HepG2 (cell line): ENCODE measurements at regions not wholly inside any gene's neighbourhood (a gene's known extent, or its start where the extent isn't known, plus 50 kb on each side); places are given as distances from the start of the nearest gene placed in this dataset.
A peak's percentile ranks its signal among the peaks of the same experiment; 100 is the strongest.

ENCODE experiments used
- ATAC-seq: fragments of 200-7000 bp; cut with Tn5 transposase; 3 replicates; pipeline ENCODE4 v1.9.1; 2020; ENCODE audit warnings: mild to moderate bottlenecking, moderate library complexity
- BruUV-seq: library from RNA; stranded (reverse); fragments of 400-500 nt; replicated peaks from 2 replicates; lab custom pipeline; 2021; lab: Mats Ljungman, UMichigan
- CTCF ChIA-PET: fragments of 300-600 bp; formaldehyde crosslinking; extraction: SDS; loops from one replicate; lab custom pipeline; 2021; ENCODE audit warnings: low total read pairs, inconsistent platforms, low intra/inter-chr PET ratio; lab: Yijun Ruan, JAX
- POLR2A ChIA-PET: fragments of 350-600 bp; sonication (Branson Sonifier 250); formaldehyde crosslinking; loops from one replicate; lab custom pipeline; 2020; ENCODE audit warnings: antibody characterized with exemption, inconsistent platforms; lab: Yijun Ruan, JAX
- DNase-seq: peaks from one replicate; pipeline ENCODE4 v3.0.0-alpha.2; 2015; ENCODE audit warnings: low spot score
- FAIRE-seq: peaks from 3 replicates; lab custom pipeline; 2011; peaks lifted over from hg19 to GRCh38; lab: Jason Lieb, UNC
- H2AFZ ChIP-seq: one replicate; pipeline ENCODE4 v1.6.1; 2011; ENCODE audit warnings: low read length, inconsistent platforms
- H3K27ac ChIP-seq: fragments of 300-600 bp; 3 replicates; pipeline ENCODE4 v1.8.0; 2011; ENCODE audit warnings: mixed run types, mild to moderate bottlenecking, mixed read lengths, low read length, inconsistent platforms; ENCODE audit not compliant: insufficient read depth; ENCODE audit errors: extremely low read length
- H3K27me3 ChIP-seq, 2 experiments: fragments of 200-600 bp in 1 of 2; 2 replicates in 1 of 2; 3 replicates in 1 of 2; pipeline versions ENCODE4 v1.6.0 to v1.8.0; 2011; ENCODE audit warnings: low read length in 2 of 2, mild to moderate bottlenecking in 2 of 2, moderate library complexity in 2 of 2, inconsistent platforms in 1 of 2; ENCODE audit not compliant: insufficient read depth in 2 of 2, control insufficient read depth in 1 of 2
- H3K36me3 ChIP-seq, 2 experiments: fragments of 200-600 bp in 1 of 2; replicated peaks in 1 of 2; 2 replicates in 1 of 2; 3 replicates in 1 of 2; pipeline versions ENCODE4 v1.5.1 to v1.8.0; 2011; ENCODE audit warnings: low read length in 2 of 2, inconsistent platforms in 1 of 2; ENCODE audit not compliant: insufficient read depth in 2 of 2, control insufficient read depth in 1 of 2
- H3K4me1 ChIP-seq: 2 replicates; pipeline ENCODE4 v1.5.1; 2012; ENCODE audit warnings: low read length, inconsistent platforms; ENCODE audit not compliant: insufficient read depth
- H3K4me2 ChIP-seq: 2 replicates; pipeline ENCODE4 v1.6.0; 2011; ENCODE audit warnings: low read depth, low read length, inconsistent platforms
- H3K4me3 ChIP-seq, 3 experiments: fragments of 200-600 bp in 1 of 3; sonication (generic), shearing (Covaris generic) in 1 of 3; replicated peaks in 1 of 3; 2 replicates each; pipeline ENCODE4 v1.5.1; 2011 to 2016; ENCODE audit warnings: low read length in 3 of 3, inconsistent platforms in 2 of 3, low read depth in 2 of 3, mild to moderate bottlenecking in 2 of 3, control low read depth in 1 of 3, mixed read lengths in 1 of 3; ENCODE audit not compliant: insufficient read depth in 1 of 3
- H3K79me2 ChIP-seq: one replicate; pipeline ENCODE4 v1.6.1; 2011; ENCODE audit warnings: low read length, inconsistent platforms; ENCODE audit not compliant: insufficient read depth
- H3K9ac ChIP-seq: 2 replicates; pipeline ENCODE4 v1.6.0; 2011; ENCODE audit warnings: mild to moderate bottlenecking, low read depth, low read length, inconsistent platforms; ENCODE audit not compliant: insufficient read depth
- H3K9me3 ChIP-seq: 2 replicates; pipeline ENCODE4 v1.5.1; 2012; ENCODE audit warnings: mild to moderate bottlenecking, low read length
- H4K20me1 ChIP-seq: 2 replicates; pipeline ENCODE4 v1.6.0; 2011; ENCODE audit warnings: inconsistent platforms, mild to moderate bottlenecking, low read length, moderate library complexity; ENCODE audit not compliant: insufficient read depth
- CEBPB ChIP-seq: IDR thresholded peaks from 2 replicates; pipeline ENCODE4 v1.6.1; 2011; ENCODE audit warnings: low read depth, low read length, improper control_type of control experiment, borderline replicate concordance
- ELK4 ChIP-seq: sonication (generic); formaldehyde crosslinking; IDR thresholded peaks from 2 replicates; pipeline ENCODE4 v1.9.0; 2021; ENCODE audit warnings: missing genetic modification reagents, borderline replicate concordance
- KLF11 ChIP-seq: IDR thresholded peaks from 2 replicates; pipeline ENCODE4 v1.6.1; 2016; ENCODE audit warnings: missing compliant biosample characterization
- KMT2A ChIP-seq: sonication (generic); formaldehyde crosslinking; IDR thresholded peaks from 2 replicates; pipeline ENCODE4 v1.4.0; 2020; ENCODE audit warnings: missing genetic modification reagents
- MAFF ChIP-seq: IDR thresholded peaks from 2 replicates; pipeline ENCODE4 v1.6.1; 2011; ENCODE audit warnings: low read depth, low read length, improper control_type of control experiment
- MAFK ChIP-seq, 2 experiments: IDR thresholded peaks in 1 of 2; conservative IDR thresholded peaks in 1 of 2; 2 replicates each; pipeline ENCODE4 v1.6.1; 2011; ENCODE audit warnings: improper control_type of control experiment in 2 of 2, low read length in 2 of 2
- RCOR2 ChIP-seq: IDR thresholded peaks from 2 replicates; pipeline ENCODE4 v1.6.1; 2016; ENCODE audit warnings: missing biosample characterization, missing genetic modification reagents
- RFX5 ChIP-seq: IDR thresholded peaks from 2 replicates; pipeline ENCODE4 v1.6.1; 2011; ENCODE audit warnings: low read depth, low read length, improper control_type of control experiment
- SUZ12 ChIP-seq: fragments of 150-350 bp; IDR thresholded peaks from 2 replicates; pipeline ENCODE4 v1.6.1; 2014; ENCODE audit warnings: low read depth, low read length
- TCF7L2 ChIP-seq: IDR thresholded peaks from 2 replicates; pipeline ENCODE4 v1.6.1; 2011; ENCODE audit warnings: mild to moderate bottlenecking, low read depth, low read length, moderate library complexity
- TSC22D2 ChIP-seq: sonication (generic); formaldehyde crosslinking; IDR thresholded peaks from 2 replicates; pipeline ENCODE4 v1.5.1; 2020; ENCODE audit warnings: missing genetic modification reagents, mild to moderate bottlenecking, borderline replicate concordance
- ZBTB44 ChIP-seq: sonication (generic); formaldehyde crosslinking; IDR thresholded peaks from 2 replicates; pipeline ENCODE4 v1.4.0; 2020; ENCODE audit warnings: missing genetic modification reagents
- ZIK1 ChIP-seq: sonication (generic); formaldehyde crosslinking; IDR thresholded peaks from 2 replicates; pipeline ENCODE4 v1.5.0; 2020; ENCODE audit warnings: mild to moderate bottlenecking, low read depth, missing genetic modification reagents, borderline replicate concordance
- ZNF34 ChIP-seq: sonication (generic); formaldehyde crosslinking; IDR thresholded peaks from 2 replicates; pipeline ENCODE4 v1.4.0; 2020; ENCODE audit warnings: mild to moderate bottlenecking, missing genetic modification reagents, borderline replicate concordance
- ZNF362 ChIP-seq: sonication (generic); formaldehyde crosslinking; IDR thresholded peaks from 2 replicates; pipeline ENCODE4 v1.4.0; 2020; ENCODE audit warnings: missing genetic modification reagents, mild to moderate bottlenecking, borderline replicate concordance
- ZNF788 ChIP-seq: sonication (generic); formaldehyde crosslinking; IDR thresholded peaks from 2 replicates; pipeline ENCODE4 v1.5.0; 2020; ENCODE audit warnings: mild to moderate bottlenecking, missing genetic modification reagents, borderline replicate concordance
- ZSCAN9 ChIP-seq: IDR thresholded peaks from 2 replicates; pipeline ENCODE4 v1.6.1; 2016; ENCODE audit warnings: borderline replicate concordance
- WGBS: methylation state at CpG from one replicate; pipeline ENCODE4 v1.1.6; 2017; ENCODE audit warnings: low lambda C conversion rate; 5-methylcytosine and 5-hydroxymethylcytosine counted together
- in situ Hi-C: cut with HindIII; loops from 2 replicates; pipeline ENCODE4 v1.10.0; 2017; ENCODE audit warnings: low pct_unique_long_range_greater_than_20kb; ENCODE audit not compliant: extremely low pct_ligation_motif_present
- intact Hi-C: fragments of 100-400 bp; cut with micrococcal nuclease; formaldehyde crosslinking; loops from one replicate; pipeline ENCODE4 v1.10.0; 2022; ENCODE audit not compliant: unreplicated experiment

- Histone ChIP-seq H3K27ac (no peak overlapping the region), H3K79me2 (no peaks in the 10 kb centered on the region), H3K4me2 (no peak overlapping the region), H3K9ac (no peak overlapping the region), H3K4me1 (no peaks in the 10 kb centered on the region), H3K9me3 (no peaks in the 10 kb centered on the region), H3K27me3 (no peaks in the 10 kb centered on the region), H2AFZ (no peak overlapping the region)
- no peak for FAIRE-seq
- POLR2A ChIA-PET = no interaction called here
- no peak for ATAC-seq
- no TSS peak for BruUV-seq
- TF ChIP-seq CEBPB = peak; percentile 39; the same call in 1 of the 2 replicates
- TF ChIP-seq ZNF362 (CRISPR knock-in tag) = no peak
- TF ChIP-seq, all 625 proteins: peak for 1
- intact Hi-C loops = no loop called here
- in situ Hi-C loops = no loop called here
- H3K36me3 ChIP-seq = no peaks in the 10 kb centered on the region
- WGBS = 0% methylated on average over 1 of the region's 1 CpG
- no peaks in the 10 kb centered on the region for H4K20me1 ChIP-seq
- no peak for DNase-seq
- no peak overlapping the region for H3K4me3 ChIP-seq
- CTCF ChIA-PET = no interaction called here
Observed at GRCh38 chr13:31674051-31674450, 65.3 kb upstream of the RXFP2 start.

- ChIA-PET CTCF (no interaction called here), POLR2A (no interaction called here)
- Histone ChIP-seq H3K4me3 (no peak overlapping the region), H3K9ac (no peak overlapping the region), H4K20me1 (no peaks in the 10 kb centered on the region), H3K4me1 (no peaks in the 10 kb centered on the region), H3K27ac (no peak overlapping the region), H2AFZ (no peak overlapping the region), H3K4me2 (no peak overlapping the region), H3K36me3 (no peaks in the 10 kb centered on the region), H3K27me3 (no peaks in the 10 kb centered on the region), H3K79me2 (no peaks in the 10 kb centered on the region), H3K9me3 (no peaks in the 10 kb centered on the region)
- in situ Hi-C loops = no loop called here
- no peak for FAIRE-seq
- ATAC-seq = no peak
- 0% methylated on average over 3 of the region's 5 CpGs for WGBS
- intact Hi-C loops = no loop called here
- no TSS peak for BruUV-seq
- DNase-seq = no peak
- TF ChIP-seq TCF7L2 (no peak), ELK4 (CRISPR knock-in tag) (no peak), MAFK (conservative IDR thresholded peaks at IDR 0.05 in 1 of 2, IDR thresholded peaks at IDR 0.05 in 1 of 2; ENCODE audit: low read length in 2 of 2) (peak; percentile 46 to 75; a peak in 3 of 4 replicates), KMT2A (CRISPR knock-in tag) (no peak), ZIK1 (CRISPR knock-in tag) (no peak), KLF11 (CRISPR knock-in tag) (no peak), ZBTB44 (no peak), ZSCAN9 (CRISPR knock-in tag) (no peak), ZNF34 (CRISPR knock-in tag) (no peak), ZNF788 (CRISPR knock-in tag) (no peak), RFX5 (no peak), SUZ12 (no peak), RCOR2 (CRISPR knock-in tag) (no peak), MAFF (peak; percentile 74), TSC22D2 (CRISPR knock-in tag) (no peak)
Observed at GRCh38 chr13:31675440-31675953, 63.8 kb upstream of the RXFP2 start.
